CD4-positive, alpha-beta memory T cell (primary cell): ENCODE measurements at regions not wholly inside any gene's neighbourhood (a gene's known extent, or its start where the extent isn't known, plus 50 kb on each side); places are given as distances from the start of the nearest gene placed in this dataset.

Source experiments
- CTCF ChIA-PET: fragments of 350-600 bp; sonication (Branson Sonifier 250); formaldehyde crosslinking; loops from one replicate; lab custom pipeline; 2021; ENCODE audit warnings: inconsistent platforms; ENCODE audit not compliant: partially characterized antibody; lab: Charles Lee
- POLR2A ChIA-PET: fragments of 350-600 bp; sonication (Branson Sonifier 250); formaldehyde crosslinking; loops from one replicate; lab custom pipeline; 2021; ENCODE audit not compliant: partially characterized antibody; lab: Charles Lee
- DNase-seq, 5 donors: peaks; one replicate each; pipeline versions ENCODE4 v3.0.0 to v3.0.0-alpha.2; 2020 to 2022; ENCODE audit warnings: mixed read lengths in 1 of 5
- H3K27ac ChIP-seq: one replicate; pipeline ENCODE4 v1.7.0; 2013; ENCODE audit warnings: low read depth, low read length
- H3K27me3 ChIP-seq: 2 replicates; pipeline ENCODE4 v1.7.0; 2013; ENCODE audit warnings: mild to moderate bottlenecking, low read length, moderate library complexity; ENCODE audit not compliant: insufficient read depth
- H3K36me3 ChIP-seq: 2 replicates; pipeline ENCODE4 v1.7.0; 2013; ENCODE audit warnings: mild to moderate bottlenecking, low read length, moderate library complexity; ENCODE audit not compliant: insufficient read depth
- H3K4me1 ChIP-seq: 2 replicates; pipeline ENCODE4 v1.7.0; 2013; ENCODE audit warnings: mild to moderate bottlenecking, low read length, moderate library complexity; ENCODE audit not compliant: insufficient read depth
- H3K4me3 ChIP-seq, 2 donors: one replicate each; pipeline ENCODE4 v1.7.0; 2013; ENCODE audit warnings: low read length in 2 of 2, mild to moderate bottlenecking in 1 of 2
- H3K9me3 ChIP-seq, 2 donors: one replicate each; pipeline ENCODE4 v1.7.0; 2013; ENCODE audit warnings: low read length in 2 of 2, control low read depth in 1 of 2; ENCODE audit not compliant: control insufficient read depth in 1 of 2
- H3K27ac Mint-ChIP-seq, 7 donors: one replicate each; pipeline ENCODE4 v1.8.0; 2020 to 2021; ENCODE audit warnings: mixed read lengths in 7 of 7, mild to moderate bottlenecking in 6 of 7, inconsistent platforms in 3 of 7, moderate library complexity in 3 of 7
- H3K27me3 Mint-ChIP-seq, 2 donors: one replicate each; pipeline ENCODE4 v1.8.0; 2020 to 2021; ENCODE audit warnings: mixed read lengths in 2 of 2
- H3K36me3 Mint-ChIP-seq, 2 donors: one replicate each; pipeline ENCODE4 v1.8.0; 2020 to 2021; ENCODE audit warnings: mixed read lengths in 2 of 2, inconsistent platforms in 1 of 2, mild to moderate bottlenecking in 1 of 2
- H3K4me1 Mint-ChIP-seq, 4 donors: one replicate each; pipeline ENCODE4 v1.8.0; 2020 to 2021; ENCODE audit warnings: mixed read lengths in 4 of 4, mild to moderate bottlenecking in 1 of 4
- H3K4me3 Mint-ChIP-seq, 8 donors: one replicate each; pipeline ENCODE4 v1.8.0; 2020 to 2021; ENCODE audit warnings: mixed read lengths in 8 of 8, mild to moderate bottlenecking in 7 of 8, moderate library complexity in 6 of 8, inconsistent platforms in 3 of 8
- H3K9me3 Mint-ChIP-seq, 8 donors: one replicate each; pipeline ENCODE4 v1.8.0; 2020 to 2021; ENCODE audit warnings: mixed read lengths in 8 of 8, mild to moderate bottlenecking in 5 of 8, inconsistent platforms in 3 of 8, moderate library complexity in 1 of 8
- intact Hi-C: fragments of 100-400 bp; cut with micrococcal nuclease; formaldehyde crosslinking; loops from one replicate; pipeline ENCODE4 v1.15.1; 2023

- no peak overlapping the region for H3K27ac ChIP-seq
- peaks cover 0 to 9% (median 1%) of the 10 kb centered on the region in 4 donors for H3K4me1 Mint-ChIP-seq
- no peaks in the 10 kb centered on the region for H3K27me3 ChIP-seq
- no peaks in the 10 kb centered on the region for H3K27me3 Mint-ChIP-seq
- intact Hi-C loops, result no loop called here
- CTCF ChIA-PET, result no interaction called here
- H3K27ac Mint-ChIP-seq, result peak overlapping the region in 1 of 7 donors; percentile 44
- H3K4me3 Mint-ChIP-seq, result no peak overlapping the region
- no peak overlapping the region for H3K4me3 ChIP-seq
- peaks cover 0 to 4% (median 0%) of the 10 kb centered on the region in 8 donors for H3K9me3 Mint-ChIP-seq
- H3K36me3 Mint-ChIP-seq, result no peaks in the 10 kb centered on the region
- no peaks in the 10 kb centered on the region for H3K36me3 ChIP-seq
- H3K4me1 ChIP-seq, result no peaks in the 10 kb centered on the region
- DNase-seq, result no peak
- POLR2A ChIA-PET, result no interaction called here
- no peaks in the 10 kb centered on the region for H3K9me3 ChIP-seq
Observed at GRCh38 chr4:104589264-104589868, 94.7 kb upstream of the CXXC4 start.

DNA sequence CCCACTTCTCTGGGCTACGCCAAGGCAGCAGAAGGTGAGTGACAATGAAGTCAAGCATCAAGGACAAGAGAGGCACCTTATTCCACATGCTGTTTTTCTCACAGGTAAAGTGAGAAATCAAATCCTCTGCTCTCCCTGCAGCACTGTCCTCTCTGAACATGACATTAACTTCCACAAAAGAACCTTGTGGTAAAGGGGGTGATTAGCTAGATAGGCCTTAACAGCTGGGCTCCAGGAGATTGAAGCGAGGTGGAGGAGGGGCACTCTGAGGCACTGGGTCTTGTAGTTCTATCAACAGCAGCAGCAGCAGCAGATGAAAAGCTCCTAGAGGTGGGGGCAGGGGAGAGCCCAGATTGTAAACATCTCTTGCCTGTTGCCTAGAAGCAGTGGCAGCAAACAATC lies 96.8 kb upstream of the CXXC4 start:
- POLR2A ChIA-PET, result no interaction called here

DNA sequence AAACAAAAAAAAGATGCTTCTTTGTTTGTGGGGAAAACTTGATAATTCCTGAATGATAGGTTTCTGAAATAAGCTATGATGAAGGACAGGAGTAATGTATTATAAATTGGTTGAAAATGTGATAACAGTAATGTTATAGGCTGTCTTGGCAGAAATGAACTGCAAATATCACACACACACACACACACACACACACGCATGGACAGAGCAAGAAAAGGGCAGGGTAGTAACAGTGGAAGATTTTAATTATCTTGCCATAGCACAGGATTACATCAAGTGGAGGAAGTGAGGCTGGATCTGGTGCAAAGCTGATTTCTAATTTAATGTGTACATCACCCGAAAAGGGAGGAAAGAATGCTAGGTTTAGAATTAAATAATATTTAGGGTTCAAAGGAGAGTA lies 97.5 kb upstream of the CXXC4 start:
- no peaks in the 10 kb centered on the region for H3K36me3 Mint-ChIP-seq
- no peak overlapping the region for H3K4me3 ChIP-seq
- no peaks in the 10 kb centered on the region for H3K27me3 Mint-ChIP-seq
- intact Hi-C loops, result no loop called here
- H3K27ac ChIP-seq, result no peak overlapping the region
- no peak overlapping the region for H3K27ac Mint-ChIP-seq
- peaks cover 0 to 9% (median 1%) of the 10 kb centered on the region in 4 donors for H3K4me1 Mint-ChIP-seq
- no peaks in the 10 kb centered on the region for H3K9me3 Mint-ChIP-seq
- ChIA-PET CTCF (interaction anchor here (1.3 kb wide), 1 partner anchor 294 kb away, joined by 3 read pairs; no protein-coding TSS in a partner anchor), POLR2A (no interaction called here)
- peak overlapping the region in 1 of 8 donors; percentile 55 for H3K4me3 Mint-ChIP-seq
- H3K9me3 ChIP-seq, result no peaks in the 10 kb centered on the region
- H3K4me1 ChIP-seq, result no peaks in the 10 kb centered on the region
- DNase-seq, result no peak
- H3K27me3 ChIP-seq, result no peaks in the 10 kb centered on the region
- no peaks in the 10 kb centered on the region for H3K36me3 ChIP-seq

More for the DNA sequence above, 96.8 kb upstream of the CXXC4 start:
- no peak overlapping the region for H3K4me3 Mint-ChIP-seq
- H3K4me1 Mint-ChIP-seq, result peaks cover 0 to 9% (median 1%) of the 10 kb centered on the region in 4 donors
- peak overlapping the region in 1 of 7 donors; percentile 35 for H3K27ac Mint-ChIP-seq
- no peaks in the 10 kb centered on the region for H3K4me1 ChIP-seq
- H3K27ac ChIP-seq, result no peak overlapping the region
- CTCF ChIA-PET, result no interaction called here
- H3K36me3 ChIP-seq, result no peaks in the 10 kb centered on the region
- H3K27me3 Mint-ChIP-seq, result no peaks in the 10 kb centered on the region
- no peaks in the 10 kb centered on the region for H3K9me3 ChIP-seq
- peaks cover 0 to 4% (median 0%) of the 10 kb centered on the region in 8 donors for H3K9me3 Mint-ChIP-seq
- H3K4me3 ChIP-seq, result no peak overlapping the region
- intact Hi-C loops, result no loop called here
- no peak for DNase-seq
- no peaks in the 10 kb centered on the region for H3K27me3 ChIP-seq
- no peaks in the 10 kb centered on the region for H3K36me3 Mint-ChIP-seq

DNA sequence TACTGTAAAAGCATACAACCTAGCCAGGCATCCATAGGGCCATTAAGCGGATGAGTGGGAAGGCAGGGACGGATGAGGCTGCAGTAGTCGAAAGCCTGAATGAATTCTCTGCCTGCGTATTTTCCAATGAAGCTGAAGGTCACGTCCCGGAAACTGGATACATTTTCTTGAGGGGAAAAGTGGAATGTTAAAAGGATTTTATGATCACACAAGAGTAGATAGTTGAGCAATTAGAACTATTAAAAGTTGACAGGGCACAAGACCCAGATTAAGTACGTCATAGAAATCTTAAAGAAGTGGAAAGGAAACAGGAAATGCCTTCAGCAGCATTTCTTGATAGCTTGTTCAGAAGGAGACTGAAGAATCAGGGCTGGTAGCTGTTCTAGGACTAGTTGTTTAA lies 98.3 kb upstream of the CXXC4 start:
- H3K36me3 Mint-ChIP-seq, result no peaks in the 10 kb centered on the region
- no peaks in the 10 kb centered on the region for H3K4me1 ChIP-seq
- no peaks in the 10 kb centered on the region for H3K36me3 ChIP-seq
- H3K27me3 ChIP-seq, result no peaks in the 10 kb centered on the region
- H3K27me3 Mint-ChIP-seq, result no peaks in the 10 kb centered on the region
- peaks cover 0 to 9% (median 1%) of the 10 kb centered on the region in 4 donors for H3K4me1 Mint-ChIP-seq
- intact Hi-C loops, result no loop called here
- H3K9me3 ChIP-seq, result no peaks in the 10 kb centered on the region
- H3K4me3 ChIP-seq, result no peak overlapping the region
- H3K4me3 Mint-ChIP-seq, result peak overlapping the region; percentile 30 to 72 (median 46)
- CTCF ChIA-PET, result interaction anchor here (1.3 kb wide), 1 partner anchor 293 kb away, joined by 3 read pairs; no protein-coding TSS in a partner anchor
- H3K27ac Mint-ChIP-seq, result peak overlapping the region in 2 of 7 donors; percentile 6 to 36
- no peaks in the 10 kb centered on the region for H3K9me3 Mint-ChIP-seq
- H3K27ac ChIP-seq, result no peak overlapping the region
- DNase-seq, result no peak
- POLR2A ChIA-PET, result no interaction called here

DNA sequence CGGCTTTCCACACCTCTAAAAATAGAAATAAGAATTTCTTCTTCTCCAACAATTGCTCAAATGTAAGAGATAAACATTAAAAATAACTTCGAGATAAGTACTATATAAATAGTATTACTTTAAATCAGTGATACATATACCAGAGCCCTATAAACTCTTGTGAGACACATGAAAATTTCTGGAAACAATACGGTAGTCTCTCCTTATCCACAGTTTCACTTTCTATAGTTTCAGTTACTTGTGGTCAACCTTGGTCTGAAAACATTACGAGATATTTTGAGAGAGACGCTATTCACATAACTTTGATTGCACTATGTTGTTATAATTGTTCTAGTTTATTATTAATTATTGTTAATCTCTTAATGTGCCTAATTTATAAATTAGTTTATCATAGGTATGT lies 101.5 kb upstream of the CXXC4 start:
- Histone ChIP-seq H3K4me3 (no peak overlapping the region), H3K36me3 (no peaks in the 10 kb centered on the region), H3K4me1 (no peaks in the 10 kb centered on the region), H3K9me3 (no peaks in the 10 kb centered on the region), H3K27ac (no peak overlapping the region), H3K27me3 (no peaks in the 10 kb centered on the region)
- Mint-ChIP-seq H3K4me1 (peaks cover 0 to 9% (median 1%) of the 10 kb centered on the region in 4 donors), H3K4me3 (no peak overlapping the region), H3K27me3 (no peaks in the 10 kb centered on the region), H3K36me3 (no peaks in the 10 kb centered on the region), H3K27ac (no peak overlapping the region), H3K9me3 (no peaks in the 10 kb centered on the region)
- POLR2A ChIA-PET, result no interaction called here
- no peak for DNase-seq
- intact Hi-C loops, result no loop called here
- CTCF ChIA-PET, result no interaction called here

GRCh38 chr4:104615496-104615895 lies 120.8 kb upstream of the CXXC4 start:
- Mint-ChIP-seq H3K27ac (no peak overlapping the region), H3K36me3 (no peaks in the 10 kb centered on the region), H3K4me3 (no peak overlapping the region), H3K4me1 (no peaks in the 10 kb centered on the region), H3K9me3 (peaks cover 0 to 7% (median 3%) of the 10 kb centered on the region in 8 donors), H3K27me3 (peaks cover 0 to 1% of the 10 kb centered on the region in 2 donors)
- Histone ChIP-seq H3K4me3 (no peak overlapping the region), H3K27ac (no peak overlapping the region), H3K4me1 (no peaks in the 10 kb centered on the region), H3K36me3 (no peaks in the 10 kb centered on the region), H3K27me3 (no peaks in the 10 kb centered on the region), H3K9me3 (no peaks in the 10 kb centered on the region)
- no peak for DNase-seq
- intact Hi-C loops, result no loop called here
- ChIA-PET CTCF (no interaction called here), POLR2A (no interaction called here)

GRCh38 chr4:104615926-104616325 lies 121.2 kb upstream of the CXXC4 start:
- Mint-ChIP-seq H3K9me3 (peaks cover 0 to 5% (median 3%) of the 10 kb centered on the region in 8 donors), H3K27me3 (peaks cover 0 to 1% of the 10 kb centered on the region in 2 donors), H3K4me3 (no peak overlapping the region), H3K4me1 (no peaks in the 10 kb centered on the region), H3K27ac (no peak overlapping the region), H3K36me3 (no peaks in the 10 kb centered on the region)
- Histone ChIP-seq H3K9me3 (no peaks in the 10 kb centered on the region), H3K4me1 (no peaks in the 10 kb centered on the region), H3K27ac (no peak overlapping the region), H3K36me3 (no peaks in the 10 kb centered on the region), H3K27me3 (no peaks in the 10 kb centered on the region), H3K4me3 (no peak overlapping the region)
- CTCF ChIA-PET, result no interaction called here
- POLR2A ChIA-PET, result no interaction called here
- no peak for DNase-seq
- intact Hi-C loops, result no loop called here
